ENCODE measurements at regions not wholly inside any gene's neighbourhood (a gene's known extent, or its start where the extent isn't known, plus 50 kb on each side); places are given as distances from the start of the nearest gene placed in this dataset.

DNA sequence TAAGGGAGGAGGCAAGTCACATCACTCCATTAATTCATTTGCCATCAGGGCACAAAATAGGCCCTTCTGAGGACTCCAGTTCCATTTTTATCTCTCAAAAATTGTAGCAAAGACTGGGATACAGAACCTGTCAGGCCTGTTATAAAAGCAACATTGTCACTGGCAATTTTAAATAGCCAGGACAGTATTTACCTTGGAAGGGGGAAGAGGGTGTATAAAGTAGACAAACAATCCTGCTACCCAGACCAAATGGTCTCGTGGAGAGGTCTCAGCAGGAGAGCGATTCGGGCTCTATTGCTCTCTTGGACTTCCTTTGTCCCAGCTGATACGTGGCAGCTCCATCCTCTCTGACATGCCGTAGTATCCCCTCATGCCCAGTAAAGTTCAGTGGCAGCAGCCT is 740.3 kb upstream of the HS6ST1 start:
- TF ChIP-seq, protein P1, sequence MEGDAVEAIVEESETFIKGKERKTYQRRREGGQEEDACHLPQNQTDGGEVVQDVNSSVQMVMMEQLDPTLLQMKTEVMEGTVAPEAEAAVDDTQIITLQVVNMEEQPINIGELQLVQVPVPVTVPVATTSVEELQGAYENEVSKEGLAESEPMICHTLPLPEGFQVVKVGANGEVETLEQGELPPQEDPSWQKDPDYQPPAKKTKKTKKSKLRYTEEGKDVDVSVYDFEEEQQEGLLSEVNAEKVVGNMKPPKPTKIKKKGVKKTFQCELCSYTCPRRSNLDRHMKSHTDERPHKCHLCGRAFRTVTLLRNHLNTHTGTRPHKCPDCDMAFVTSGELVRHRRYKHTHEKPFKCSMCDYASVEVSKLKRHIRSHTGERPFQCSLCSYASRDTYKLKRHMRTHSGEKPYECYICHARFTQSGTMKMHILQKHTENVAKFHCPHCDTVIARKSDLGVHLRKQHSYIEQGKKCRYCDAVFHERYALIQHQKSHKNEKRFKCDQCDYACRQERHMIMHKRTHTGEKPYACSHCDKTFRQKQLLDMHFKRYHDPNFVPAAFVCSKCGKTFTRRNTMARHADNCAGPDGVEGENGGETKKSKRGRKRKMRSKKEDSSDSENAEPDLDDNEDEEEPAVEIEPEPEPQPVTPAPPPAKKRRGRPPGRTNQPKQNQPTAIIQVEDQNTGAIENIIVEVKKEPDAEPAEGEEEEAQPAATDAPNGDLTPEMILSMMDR (conservative IDR thresholded peaks at IDR 0.05), result no peak
- no peak for TF ChIP-seq EZH2 (IDR thresholded peaks at IDR 0.05; ENCODE audit: low read depth)
